Parathyroid adenoma (tissue), 2 donors: ENCODE measurements at regions not wholly inside any gene's neighbourhood (a gene's known extent, or its start where the extent isn't known, plus 50 kb on each side); places are given as distances from the start of the nearest gene placed in this dataset.

Experiments used
- H2AFZ ChIP-seq: fragments of 300-600 bp; sonication (generic); one replicate; pipeline ENCODE4 v1.7.0; 2017; ENCODE audit warnings: antibody characterized with exemption, mild to moderate bottlenecking
- H3K27ac ChIP-seq: fragments of 300-600 bp; sonication (generic); one replicate; pipeline ENCODE4 v1.7.0; 2017
- H3K27me3 ChIP-seq: fragments of 300-600 bp; sonication (generic); one replicate; pipeline ENCODE4 v1.7.0; 2017; ENCODE audit warnings: low read length; ENCODE audit not compliant: control insufficient read depth, insufficient read depth
- H3K36me3 ChIP-seq: fragments of 300-600 bp; sonication (generic); one replicate; pipeline ENCODE4 v1.7.0; 2017; ENCODE audit warnings: low read length; ENCODE audit not compliant: control insufficient read depth, insufficient read depth
- H3K4me1 ChIP-seq: fragments of 300-600 bp; sonication (generic); one replicate; pipeline ENCODE4 v1.7.0; 2017; ENCODE audit warnings: control low read depth
- H3K4me2 ChIP-seq: fragments of 300-600 bp; sonication (generic); one replicate; pipeline ENCODE4 v1.7.0; 2017; ENCODE audit warnings: low read length
- H3K4me3 ChIP-seq: fragments of 300-600 bp; sonication (generic); one replicate; pipeline ENCODE4 v1.7.0; 2017; ENCODE audit warnings: low read depth, low read length
- H3K79me2 ChIP-seq: fragments of 300-600 bp; sonication (generic); one replicate; pipeline ENCODE4 v1.7.0; 2017; ENCODE audit warnings: control low read depth
- H3K9ac ChIP-seq: fragments of 300-600 bp; sonication (generic); one replicate; pipeline ENCODE4 v1.7.0; 2017; ENCODE audit warnings: mild to moderate bottlenecking
- H3K9me3 ChIP-seq: fragments of 300-600 bp; sonication (generic); one replicate; pipeline ENCODE4 v1.7.0; 2017; ENCODE audit warnings: low read length; ENCODE audit not compliant: control insufficient read depth
- CTCF ChIP-seq: fragments of 300-600 bp; sonication (generic); IDR thresholded peaks from one replicate; pipeline ENCODE4 v1.7.0; 2017; ENCODE audit warnings: antibody characterized with exemption, mild to moderate bottlenecking
- donor health status: primary hyperparathyroidism.

DNA sequence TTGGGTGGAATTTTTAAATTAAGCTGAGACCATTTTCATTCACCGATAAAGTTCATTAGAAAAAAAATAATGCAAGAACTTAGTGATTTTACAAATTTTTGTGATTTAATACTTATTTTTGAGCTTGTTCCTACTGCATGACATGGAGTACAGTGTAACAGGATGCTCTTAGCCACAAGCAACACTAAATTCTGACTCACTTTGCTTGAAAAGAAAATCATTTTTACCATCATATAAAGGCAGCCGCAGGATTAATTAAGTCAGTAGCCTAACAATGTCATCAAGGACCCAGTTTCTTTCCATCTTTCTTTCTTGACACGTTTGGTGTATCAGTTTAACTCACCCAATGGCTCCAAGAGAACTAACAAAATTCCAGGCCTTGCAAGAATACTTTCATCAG lies 540.3 kb upstream of the LUZP2 start:
- H2AFZ ChIP-seq, result no peak overlapping the region
- H3K36me3 ChIP-seq, result no peaks in the 10 kb centered on the region
- TF ChIP-seq CTCF, result no peak
- no peaks in the 10 kb centered on the region for H3K4me1 ChIP-seq
- H3K9me3 ChIP-seq, result no peaks in the 10 kb centered on the region
- H3K4me3 ChIP-seq, result no peak overlapping the region
- no peak overlapping the region for H3K4me2 ChIP-seq
- no peaks in the 10 kb centered on the region for H3K79me2 ChIP-seq
- no peaks in the 10 kb centered on the region for H3K27me3 ChIP-seq
- H3K27ac ChIP-seq, result no peak overlapping the region
- H3K9ac ChIP-seq, result no peak overlapping the region

GRCh38 chr11:23957314-23957713 lies 539.5 kb upstream of the LUZP2 start:
- no peak overlapping the region for H3K4me2 ChIP-seq
- no peaks in the 10 kb centered on the region for H3K9me3 ChIP-seq
- no peaks in the 10 kb centered on the region for H3K27me3 ChIP-seq
- H3K4me3 ChIP-seq, result no peak overlapping the region
- H3K9ac ChIP-seq, result no peak overlapping the region
- H3K36me3 ChIP-seq, result no peaks in the 10 kb centered on the region
- no peak overlapping the region for H3K27ac ChIP-seq
- H3K79me2 ChIP-seq, result no peaks in the 10 kb centered on the region
- no peak for TF ChIP-seq CTCF
- H2AFZ ChIP-seq, result no peak overlapping the region
- no peaks in the 10 kb centered on the region for H3K4me1 ChIP-seq

GRCh38 chr11:23959462-23959861 lies 537.4 kb upstream of the LUZP2 start:
- Histone ChIP-seq H3K9ac (no peak overlapping the region), H3K27ac (no peak overlapping the region), H3K9me3 (no peaks in the 10 kb centered on the region), H3K4me3 (no peak overlapping the region), H3K27me3 (no peaks in the 10 kb centered on the region), H3K4me1 (no peaks in the 10 kb centered on the region), H3K36me3 (no peaks in the 10 kb centered on the region), H2AFZ (no peak overlapping the region), H3K79me2 (no peaks in the 10 kb centered on the region), H3K4me2 (no peak overlapping the region)
- no peak for TF ChIP-seq CTCF

- no peak for TF ChIP-seq CTCF
- Histone ChIP-seq H3K27ac (no peak overlapping the region), H3K9me3 (no peaks in the 10 kb centered on the region), H3K27me3 (no peaks in the 10 kb centered on the region), H3K4me1 (no peaks in the 10 kb centered on the region), H3K9ac (no peak overlapping the region), H3K36me3 (no peaks in the 10 kb centered on the region), H2AFZ (no peak overlapping the region), H3K79me2 (no peaks in the 10 kb centered on the region), H3K4me3 (no peak overlapping the region), H3K4me2 (no peak overlapping the region)
These were observed 535.1 kb upstream of the LUZP2 start for GRCh38 chr11:23961503-23962338.

DNA sequence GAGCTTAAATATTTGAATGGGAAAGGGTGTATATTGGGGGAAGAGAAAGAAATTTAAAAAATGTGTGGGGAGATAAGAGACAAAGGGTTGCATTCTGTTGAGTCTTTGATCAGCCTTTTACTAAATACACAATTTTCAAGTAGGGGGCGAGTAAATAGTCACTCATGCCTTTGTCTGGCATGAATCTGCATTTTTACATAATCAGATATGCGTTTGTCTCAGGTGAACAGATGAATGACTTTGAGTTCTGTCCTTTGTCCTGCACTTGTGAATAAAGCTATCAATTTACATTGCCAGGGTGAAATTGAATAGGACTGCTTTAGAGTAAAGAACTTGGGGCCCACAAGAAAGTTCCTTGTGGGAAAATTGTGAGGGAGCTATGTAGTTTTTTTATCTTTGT lies 523.6 kb upstream of the LUZP2 start:
- H3K4me2 ChIP-seq, result no peak overlapping the region
- H3K36me3 ChIP-seq, result no peaks in the 10 kb centered on the region
- no peaks in the 10 kb centered on the region for H3K27me3 ChIP-seq
- no peaks in the 10 kb centered on the region for H3K4me1 ChIP-seq
- H3K79me2 ChIP-seq, result no peaks in the 10 kb centered on the region
- no peak overlapping the region for H3K27ac ChIP-seq
- H3K9ac ChIP-seq, result no peak overlapping the region
- no peak overlapping the region for H2AFZ ChIP-seq
- no peaks in the 10 kb centered on the region for H3K9me3 ChIP-seq
- no peak overlapping the region for H3K4me3 ChIP-seq
- no peak for TF ChIP-seq CTCF
